BJ (cell line): ENCODE measurements at regions not wholly inside any gene's neighbourhood (a gene's known extent, or its start where the extent isn't known, plus 50 kb on each side); places are given as distances from the start of the nearest gene placed in this dataset.

Experiments
- CTCF ChIA-PET: fragments of 350-600 bp; formaldehyde crosslinking; extraction: SDS; loops from one replicate; lab custom pipeline; 2021; ENCODE audit warnings: antibody characterized with exemption, inconsistent platforms; lab: Yijun Ruan, JAX
- POLR2A ChIA-PET: fragments of 300-600 bp; sonication (Branson Sonifier 250); formaldehyde crosslinking; extraction: SDS; loops from one replicate; lab custom pipeline; 2021; ENCODE audit warnings: antibody characterized with exemption; lab: Charles Lee
- DNase-seq: peaks from one replicate; pipeline ENCODE4 v3.0.0-alpha.2; 2011; ENCODE audit warnings: low read depth
- H3K27me3 ChIP-seq: 2 replicates; pipeline ENCODE4 v1.6.0; 2011; ENCODE audit warnings: low read length; ENCODE audit not compliant: control insufficient read depth, insufficient read depth
- H3K36me3 ChIP-seq: 2 replicates; pipeline ENCODE4 v1.5.1; 2011; ENCODE audit warnings: low read length; ENCODE audit not compliant: control insufficient read depth, insufficient read depth
- H3K4me3 ChIP-seq: 2 replicates; pipeline ENCODE4 v1.5.1; 2011; ENCODE audit warnings: low read depth, mild to moderate bottlenecking, control low read depth, low read length
- CTCF ChIP-seq: IDR thresholded peaks from 2 replicates; pipeline ENCODE4 v1.5.1; 2011; ENCODE audit warnings: low read depth, mild to moderate bottlenecking, control low read depth, inconsistent platforms, low read length, moderate library complexity; ENCODE audit not compliant: insufficient read depth

GRCh38 chr13:80979035-80979641 lies 638.2 kb upstream of the SPRY2 start:
- Histone ChIP-seq H3K36me3 (no peaks in the 10 kb centered on the region), H3K4me3 (no peak overlapping the region), H3K27me3 (no peaks in the 10 kb centered on the region)
- peak; percentile 68 for TF ChIP-seq CTCF
- DNase-seq: peak; percentile 1
- CTCF ChIA-PET: interaction anchor here (0.6 to 1.0 kb wide), 2 partner anchors 10 to 11 kb away, joined by 3 read pairs; no protein-coding TSS in a partner anchor
- POLR2A ChIA-PET: no interaction called here

GRCh38 chr13:80977168-80977567 lies 636.2 kb upstream of the SPRY2 start:
- DNase-seq: no peak
- ChIA-PET POLR2A (no interaction called here), CTCF (no interaction called here)
- H3K27me3 ChIP-seq: no peaks in the 10 kb centered on the region
- TF ChIP-seq CTCF: no peak
- no peaks in the 10 kb centered on the region for H3K36me3 ChIP-seq
- no peak overlapping the region for H3K4me3 ChIP-seq

- ChIA-PET POLR2A (no interaction called here), CTCF (no interaction called here)
- no peaks in the 10 kb centered on the region for H3K36me3 ChIP-seq
- no peaks in the 10 kb centered on the region for H3K27me3 ChIP-seq
- no peak overlapping the region for H3K4me3 ChIP-seq
- no peak for TF ChIP-seq CTCF
- DNase-seq: no peak
Observed at GRCh38 chr13:80975903-80976302, 635.0 kb upstream of the SPRY2 start.

- TF ChIP-seq CTCF: no peak
- ChIA-PET POLR2A (no interaction called here), CTCF (no interaction called here)
- Histone ChIP-seq H3K36me3 (no peaks in the 10 kb centered on the region), H3K27me3 (no peaks in the 10 kb centered on the region), H3K4me3 (no peak overlapping the region)
- no peak for DNase-seq
Observed at GRCh38 chr13:80973721-80974120, 632.8 kb upstream of the SPRY2 start.

- ChIA-PET CTCF (no interaction called here), POLR2A (no interaction called here)
- no peak for DNase-seq
- Histone ChIP-seq H3K4me3 (no peak overlapping the region), H3K36me3 (no peaks in the 10 kb centered on the region), H3K27me3 (no peaks in the 10 kb centered on the region)
- TF ChIP-seq CTCF: no peak
Observed at GRCh38 chr13:80972857-80973478, 632.0 kb upstream of the SPRY2 start.
